ENCODE measurements at regions not wholly inside any gene's neighbourhood (a gene's known extent, or its start where the extent isn't known, plus 50 kb on each side); places are given as distances from the start of the nearest gene placed in this dataset.

DNA sequence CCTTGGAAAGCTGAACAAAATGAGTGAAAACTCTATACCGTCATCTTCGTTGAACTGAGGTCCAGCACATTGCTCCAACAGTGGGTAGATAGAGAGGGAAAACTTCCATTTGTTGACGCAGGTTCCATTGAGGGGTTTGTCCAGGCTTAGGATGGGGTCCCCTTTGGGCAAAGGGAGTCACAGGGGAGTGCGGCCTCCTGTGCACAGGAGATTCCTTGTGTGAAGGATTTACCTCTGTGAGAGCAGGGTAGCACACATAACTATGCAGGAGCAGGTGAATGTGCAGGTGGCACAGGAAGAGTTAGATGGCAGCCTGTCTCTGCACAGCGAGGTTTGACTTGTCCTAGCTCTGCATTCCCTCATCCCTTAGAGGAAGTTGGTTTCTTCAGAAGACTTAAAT is 139.3 kb downstream of the SNRPN start:
- no peak overlapping the region for H2AFZ ChIP-seq (ENCODE audit: low read depth, low read length)
- no peaks in the 10 kb centered on the region for H3K27me3 ChIP-seq (ENCODE audit: insufficient read depth, low read depth, low read length)
- no peak overlapping the region for H3K4me2 ChIP-seq (ENCODE audit: low read length)
- H3K36me3 ChIP-seq (ENCODE audit: insufficient read depth, low read length), result peaks cover 11% of the 10 kb centered on the region
- TF ChIP-seq SMC3 (conservative IDR thresholded peaks at IDR 0.05; ENCODE audit: poor library complexity) (no peak), TAF1 (IDR thresholded peaks at IDR 0.05; ENCODE audit: low read depth) (no peak), MXI1 (conservative IDR thresholded peaks at IDR 0.05; ENCODE audit: poor library complexity, severe bottlenecking) (no peak), RAD21 (conservative IDR thresholded peaks at IDR 0.05) (no peak), POLR2AphosphoS5 (IDR thresholded peaks at IDR 0.05) (no peak), EZH2 (IDR thresholded peaks at IDR 0.05; ENCODE audit: borderline replicate concordance, insufficient read depth, low read length, poor library complexity, severe bottlenecking) (no peak), REST (IDR thresholded peaks at IDR 0.05; ENCODE audit: borderline replicate concordance) (no peak)
- TF ChIP-seq, protein P1, sequence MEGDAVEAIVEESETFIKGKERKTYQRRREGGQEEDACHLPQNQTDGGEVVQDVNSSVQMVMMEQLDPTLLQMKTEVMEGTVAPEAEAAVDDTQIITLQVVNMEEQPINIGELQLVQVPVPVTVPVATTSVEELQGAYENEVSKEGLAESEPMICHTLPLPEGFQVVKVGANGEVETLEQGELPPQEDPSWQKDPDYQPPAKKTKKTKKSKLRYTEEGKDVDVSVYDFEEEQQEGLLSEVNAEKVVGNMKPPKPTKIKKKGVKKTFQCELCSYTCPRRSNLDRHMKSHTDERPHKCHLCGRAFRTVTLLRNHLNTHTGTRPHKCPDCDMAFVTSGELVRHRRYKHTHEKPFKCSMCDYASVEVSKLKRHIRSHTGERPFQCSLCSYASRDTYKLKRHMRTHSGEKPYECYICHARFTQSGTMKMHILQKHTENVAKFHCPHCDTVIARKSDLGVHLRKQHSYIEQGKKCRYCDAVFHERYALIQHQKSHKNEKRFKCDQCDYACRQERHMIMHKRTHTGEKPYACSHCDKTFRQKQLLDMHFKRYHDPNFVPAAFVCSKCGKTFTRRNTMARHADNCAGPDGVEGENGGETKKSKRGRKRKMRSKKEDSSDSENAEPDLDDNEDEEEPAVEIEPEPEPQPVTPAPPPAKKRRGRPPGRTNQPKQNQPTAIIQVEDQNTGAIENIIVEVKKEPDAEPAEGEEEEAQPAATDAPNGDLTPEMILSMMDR (IDR thresholded peaks at IDR 0.05; ENCODE audit: poor library complexity, severe bottlenecking), result no peak
- H3K27ac ChIP-seq (ENCODE audit: low read length), result no peak overlapping the region
- H3K9ac ChIP-seq (ENCODE audit: low read length), result no peak overlapping the region
- H3K9me2 ChIP-seq (ENCODE audit: insufficient read depth, low read length), result no peaks in the 10 kb centered on the region
- peaks cover 5% of the 10 kb centered on the region for H3K9me3 ChIP-seq (ENCODE audit: low read length)
- H3K4me3 ChIP-seq (ENCODE audit: low read length), result no peak overlapping the region
- no peaks in the 10 kb centered on the region for H4K20me1 ChIP-seq (ENCODE audit: insufficient read depth)
- peaks cover 4% of the 10 kb centered on the region for H3K79me2 ChIP-seq (replicated peaks; ENCODE audit: insufficient read depth, low read length)
- no peaks in the 10 kb centered on the region for H3F3A ChIP-seq (ENCODE audit: insufficient read depth, low read length, poor library complexity, severe bottlenecking)

- no peak overlapping the region for H3K27ac ChIP-seq (ENCODE audit: low read length)
- no peaks in the 10 kb centered on the region for H3F3A ChIP-seq (ENCODE audit: insufficient read depth, low read length, poor library complexity, severe bottlenecking)
- H3K27me3 ChIP-seq (ENCODE audit: insufficient read depth, low read depth, low read length), result no peaks in the 10 kb centered on the region
- no peak overlapping the region for H3K4me2 ChIP-seq (ENCODE audit: low read length)
- H3K4me3 ChIP-seq (ENCODE audit: low read length), result no peak overlapping the region
- H3K79me2 ChIP-seq (replicated peaks; ENCODE audit: insufficient read depth, low read length), result peaks cover 4% of the 10 kb centered on the region
- H3K36me3 ChIP-seq (ENCODE audit: insufficient read depth, low read length), result peaks cover 11% of the 10 kb centered on the region
- no peaks in the 10 kb centered on the region for H3K9me2 ChIP-seq (ENCODE audit: insufficient read depth, low read length)
- TF ChIP-seq TAF1 (IDR thresholded peaks at IDR 0.05; ENCODE audit: low read depth) (no peak), EP300 (conservative IDR thresholded peaks at IDR 0.05; ENCODE audit: poor library complexity, severe bottlenecking) (no peak), MXI1 (conservative IDR thresholded peaks at IDR 0.05; ENCODE audit: poor library complexity, severe bottlenecking) (no peak), EZH2 (IDR thresholded peaks at IDR 0.05; ENCODE audit: borderline replicate concordance, insufficient read depth, low read length, poor library complexity, severe bottlenecking) (no peak), POLR2AphosphoS5 (IDR thresholded peaks at IDR 0.05) (no peak), REST (IDR thresholded peaks at IDR 0.05; ENCODE audit: borderline replicate concordance) (no peak), RAD21 (conservative IDR thresholded peaks at IDR 0.05) (no peak), SMC3 (conservative IDR thresholded peaks at IDR 0.05; ENCODE audit: poor library complexity) (no peak)
- TF ChIP-seq, protein P1 (IDR thresholded peaks at IDR 0.05; ENCODE audit: poor library complexity, severe bottlenecking), result no peak
- H2AFZ ChIP-seq (ENCODE audit: low read depth, low read length), result no peak overlapping the region
- H3K9ac ChIP-seq (ENCODE audit: low read length), result no peak overlapping the region
- no peaks in the 10 kb centered on the region for H4K20me1 ChIP-seq (ENCODE audit: insufficient read depth)
- peaks cover 5% of the 10 kb centered on the region for H3K9me3 ChIP-seq (ENCODE audit: low read length)
Measured at GRCh38 chr15:25094519-25094918, 139.7 kb downstream of the SNRPN start.
